Astrocyte (in vitro differentiated cells and primary cell): ENCODE measurements at regions not wholly inside any gene's neighbourhood (a gene's known extent, or its start where the extent isn't known, plus 50 kb on each side); places are given as distances from the start of the nearest gene placed in this dataset.

Experiments used
- DNase-seq: peaks from one replicate; pipeline ENCODE4 v3.0.0-alpha.2; 2010; ENCODE audit warnings: low read depth
- FAIRE-seq: peaks from 2 replicates; lab custom pipeline; 2011; peaks lifted over from hg19 to GRCh38; lab: Jason Lieb, UNC
- H2AFZ ChIP-seq: 2 replicates; pipeline ENCODE4 v1.6.0; 2012; ENCODE audit warnings: low read depth, low read length, inconsistent platforms
- H3K27ac ChIP-seq: 2 replicates; pipeline ENCODE4 v1.5.1; 2011; ENCODE audit warnings: low read depth, low read length, inconsistent platforms
- H3K27me3 ChIP-seq: 2 replicates; pipeline ENCODE4 v1.6.0; 2011; ENCODE audit warnings: low read length, inconsistent platforms; ENCODE audit not compliant: insufficient read depth
- H3K36me3 ChIP-seq: 2 replicates; pipeline ENCODE4 v1.5.1; 2011; ENCODE audit warnings: low read length, inconsistent platforms; ENCODE audit not compliant: insufficient read depth
- H3K4me1 ChIP-seq: 2 replicates; pipeline ENCODE4 v1.5.1; 2011; ENCODE audit warnings: low read length, inconsistent platforms; ENCODE audit not compliant: insufficient read depth
- H3K4me2 ChIP-seq: 2 replicates; pipeline ENCODE4 v1.6.0; 2012; ENCODE audit warnings: low read length, inconsistent platforms
- H3K4me3 ChIP-seq: 2 replicates; pipeline ENCODE4 v1.5.1; 2011; ENCODE audit warnings: low read depth, mild to moderate bottlenecking, low read length, inconsistent platforms; ENCODE audit not compliant: insufficient read depth
- H3K79me2 ChIP-seq: 2 replicates; pipeline ENCODE4 v1.6.0; 2012; ENCODE audit warnings: mild to moderate bottlenecking, low read length, inconsistent platforms; ENCODE audit not compliant: insufficient read depth
- H3K9ac ChIP-seq: 2 replicates; pipeline ENCODE4 v1.6.0; 2012; ENCODE audit warnings: mild to moderate bottlenecking, low read length, inconsistent platforms
- H3K9me3 ChIP-seq: 2 replicates; pipeline ENCODE4 v1.5.1; 2012; ENCODE audit warnings: low read depth, mild to moderate bottlenecking, low read length, inconsistent platforms; ENCODE audit not compliant: insufficient read depth
- H4K20me1 ChIP-seq: 2 replicates; pipeline ENCODE4 v1.6.0; 2012; ENCODE audit warnings: low read length, inconsistent platforms; ENCODE audit not compliant: insufficient read depth
- H3K27ac Mint-ChIP-seq: one replicate; pipeline ENCODE4 v1.8.0; 2021; ENCODE audit warnings: mild to moderate bottlenecking, mixed read lengths; ENCODE audit not compliant: unreplicated experiment
- H3K27me3 Mint-ChIP-seq: one replicate; pipeline ENCODE4 v1.8.0; 2021; ENCODE audit warnings: low read depth, mixed read lengths; ENCODE audit not compliant: unreplicated experiment
- H3K36me3 Mint-ChIP-seq: one replicate; pipeline ENCODE4 v1.8.0; 2021; ENCODE audit warnings: low read depth, mixed read lengths; ENCODE audit not compliant: unreplicated experiment
- H3K4me1 Mint-ChIP-seq: one replicate; pipeline ENCODE4 v1.8.0; 2021; ENCODE audit warnings: low read depth, mixed read lengths; ENCODE audit not compliant: unreplicated experiment
- H3K4me3 Mint-ChIP-seq: one replicate; pipeline ENCODE4 v1.8.0; 2021; ENCODE audit warnings: mild to moderate bottlenecking, moderate library complexity, mixed read lengths; ENCODE audit not compliant: unreplicated experiment
- H3K9me3 Mint-ChIP-seq: one replicate; pipeline ENCODE4 v1.8.0; 2021; ENCODE audit warnings: mild to moderate bottlenecking, mixed read lengths; ENCODE audit not compliant: unreplicated experiment
- EZH2 ChIP-seq: IDR thresholded peaks from 2 replicates; pipeline ENCODE4 v1.6.1; 2012; ENCODE audit warnings: mild to moderate bottlenecking, low read length, inconsistent platforms; ENCODE audit not compliant: insufficient read depth
- TF ChIP-seq, protein P1 (sequence below): IDR thresholded peaks from 2 replicates; pipeline ENCODE4 v1.5.1; 2011; ENCODE audit warnings: low read depth, mild to moderate bottlenecking, inconsistent platforms, low read length, moderate library complexity; ENCODE audit not compliant: insufficient read depth

DNA sequence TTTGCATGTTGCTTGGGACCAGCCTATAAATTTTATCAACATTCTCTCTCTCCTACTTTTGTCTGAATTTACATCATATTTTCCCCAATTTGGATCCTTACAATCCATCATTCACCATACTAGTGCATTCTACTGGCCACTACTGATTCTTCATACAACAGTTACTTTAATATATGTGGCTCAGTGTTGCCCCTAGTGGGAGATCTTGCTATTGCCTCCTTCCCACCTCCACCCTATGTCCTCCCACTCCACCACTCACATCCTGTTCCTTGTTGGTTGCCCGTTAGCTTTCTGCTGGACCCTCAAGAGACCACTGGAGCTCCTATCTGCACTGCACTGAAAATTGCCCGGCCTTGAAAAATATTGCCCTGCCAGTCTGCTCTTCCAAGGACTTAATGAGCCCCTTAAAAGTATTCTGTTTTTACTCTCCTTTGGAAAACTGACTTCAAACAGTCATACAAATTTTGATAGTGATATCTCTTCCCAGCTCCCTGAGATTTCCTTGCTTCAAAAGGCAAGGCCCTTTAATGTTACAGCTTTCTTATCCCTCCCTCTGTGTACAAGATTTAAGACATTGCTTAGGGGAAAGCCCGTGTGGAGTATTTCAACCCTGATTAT, 243.2 kb upstream of the TMEM229A start:
- Histone ChIP-seq H3K27ac (no peak overlapping the region), H3K4me3 (no peak overlapping the region), H4K20me1 (no peaks in the 10 kb centered on the region), H3K27me3 (no peaks in the 10 kb centered on the region), H3K79me2 (no peaks in the 10 kb centered on the region), H3K36me3 (no peaks in the 10 kb centered on the region), H3K9ac (no peak overlapping the region), H3K4me2 (no peak overlapping the region), H3K4me1 (no peaks in the 10 kb centered on the region), H3K9me3 (no peaks in the 10 kb centered on the region), H2AFZ (no peak overlapping the region)
- Mint-ChIP-seq H3K27me3 (no peaks in the 10 kb centered on the region), H3K36me3 (no peaks in the 10 kb centered on the region), H3K27ac (no peak overlapping the region), H3K4me1 (no peaks in the 10 kb centered on the region), H3K4me3 (no peak overlapping the region), H3K9me3 (no peaks in the 10 kb centered on the region)
- TF ChIP-seq, protein P1, sequence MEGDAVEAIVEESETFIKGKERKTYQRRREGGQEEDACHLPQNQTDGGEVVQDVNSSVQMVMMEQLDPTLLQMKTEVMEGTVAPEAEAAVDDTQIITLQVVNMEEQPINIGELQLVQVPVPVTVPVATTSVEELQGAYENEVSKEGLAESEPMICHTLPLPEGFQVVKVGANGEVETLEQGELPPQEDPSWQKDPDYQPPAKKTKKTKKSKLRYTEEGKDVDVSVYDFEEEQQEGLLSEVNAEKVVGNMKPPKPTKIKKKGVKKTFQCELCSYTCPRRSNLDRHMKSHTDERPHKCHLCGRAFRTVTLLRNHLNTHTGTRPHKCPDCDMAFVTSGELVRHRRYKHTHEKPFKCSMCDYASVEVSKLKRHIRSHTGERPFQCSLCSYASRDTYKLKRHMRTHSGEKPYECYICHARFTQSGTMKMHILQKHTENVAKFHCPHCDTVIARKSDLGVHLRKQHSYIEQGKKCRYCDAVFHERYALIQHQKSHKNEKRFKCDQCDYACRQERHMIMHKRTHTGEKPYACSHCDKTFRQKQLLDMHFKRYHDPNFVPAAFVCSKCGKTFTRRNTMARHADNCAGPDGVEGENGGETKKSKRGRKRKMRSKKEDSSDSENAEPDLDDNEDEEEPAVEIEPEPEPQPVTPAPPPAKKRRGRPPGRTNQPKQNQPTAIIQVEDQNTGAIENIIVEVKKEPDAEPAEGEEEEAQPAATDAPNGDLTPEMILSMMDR, result peak; percentile 32
- no peak for TF ChIP-seq EZH2
- FAIRE-seq, result no peak
- no peak for DNase-seq

DNA sequence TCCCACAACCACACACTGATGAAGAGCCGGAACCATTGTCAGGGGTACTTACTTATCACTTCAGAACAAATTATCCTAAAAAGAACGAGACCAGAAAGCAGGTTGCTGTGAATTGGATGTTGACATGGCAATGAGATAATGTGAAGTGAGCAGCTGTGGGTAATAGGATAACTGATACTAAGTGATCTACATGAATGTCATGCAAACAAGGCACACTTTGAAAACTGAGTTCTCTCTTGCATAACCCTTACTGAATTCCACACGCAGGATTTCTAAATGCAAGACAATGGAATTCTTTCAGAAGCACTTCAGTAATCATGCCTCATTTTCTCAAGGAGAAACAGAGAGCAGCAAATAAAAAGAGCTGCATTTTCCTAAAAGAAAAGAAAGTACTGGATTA, 242.5 kb upstream of the TMEM229A start:
- DNase-seq, result no peak
- H4K20me1 ChIP-seq, result no peaks in the 10 kb centered on the region

DNA sequence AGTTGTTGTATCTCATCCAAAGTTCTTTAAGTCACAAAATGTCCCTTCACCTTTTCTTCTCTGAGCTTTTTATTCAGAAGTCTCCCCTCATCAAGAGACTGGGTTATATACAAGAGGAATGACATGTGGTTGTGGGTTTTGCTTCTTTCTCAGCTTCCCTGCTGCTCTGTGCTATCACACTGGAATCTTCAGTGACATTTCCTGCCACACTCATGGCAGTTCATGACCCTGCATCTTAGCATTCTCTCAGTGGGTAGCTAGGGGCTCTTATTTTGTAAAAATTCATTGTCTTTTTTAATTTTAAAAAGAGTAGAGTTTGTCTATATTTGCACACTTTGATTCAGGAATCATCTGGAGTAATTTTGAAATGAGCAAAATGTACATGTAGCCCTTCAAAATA, 236.9 kb upstream of the TMEM229A start:
- H3K27me3 Mint-ChIP-seq, result no peaks in the 10 kb centered on the region
- H3K4me3 Mint-ChIP-seq, result no peak overlapping the region
- H3K4me2 ChIP-seq, result no peak overlapping the region

More for the DNA sequence above, 242.5 kb upstream of the TMEM229A start:
- no peaks in the 10 kb centered on the region for H3K4me1 ChIP-seq
- H3K9ac ChIP-seq, result no peak overlapping the region
- no peak overlapping the region for H3K4me3 ChIP-seq
- FAIRE-seq, result no peak
- H2AFZ ChIP-seq, result no peak overlapping the region
- H3K27ac ChIP-seq, result no peak overlapping the region
- no peak for TF ChIP-seq EZH2
- TF ChIP-seq, protein P1, result no peak
- H3K36me3 ChIP-seq, result no peaks in the 10 kb centered on the region
- Mint-ChIP-seq H3K36me3 (no peaks in the 10 kb centered on the region), H3K27ac (no peak overlapping the region), H3K27me3 (no peaks in the 10 kb centered on the region), H3K9me3 (no peaks in the 10 kb centered on the region), H3K4me1 (no peaks in the 10 kb centered on the region), H3K4me3 (no peak overlapping the region)
- H3K79me2 ChIP-seq, result no peaks in the 10 kb centered on the region
- H3K9me3 ChIP-seq, result no peaks in the 10 kb centered on the region
- H3K27me3 ChIP-seq, result no peaks in the 10 kb centered on the region
- no peak overlapping the region for H3K4me2 ChIP-seq

More for the DNA sequence above, 236.9 kb upstream of the TMEM229A start:
- Histone ChIP-seq H3K9me3 (no peaks in the 10 kb centered on the region), H3K4me3 (no peak overlapping the region), H3K79me2 (no peaks in the 10 kb centered on the region), H2AFZ (no peak overlapping the region), H3K9ac (no peak overlapping the region), H3K4me1 (no peaks in the 10 kb centered on the region), H3K36me3 (no peaks in the 10 kb centered on the region), H3K27ac (no peak overlapping the region), H4K20me1 (no peaks in the 10 kb centered on the region), H3K27me3 (no peaks in the 10 kb centered on the region)
- FAIRE-seq (no peak), DNase-seq (no peak)
- H3K27ac Mint-ChIP-seq, result no peak overlapping the region
- H3K36me3 Mint-ChIP-seq, result no peaks in the 10 kb centered on the region
- no peak for TF ChIP-seq EZH2
- TF ChIP-seq, protein P1, result no peak
- H3K4me1 Mint-ChIP-seq, result no peaks in the 10 kb centered on the region
- H3K9me3 Mint-ChIP-seq, result no peaks in the 10 kb centered on the region
